ENCODE measurements at regions not wholly inside any gene's neighbourhood (a gene's known extent, or its start where the extent isn't known, plus 50 kb on each side); places are given as distances from the start of the nearest gene placed in this dataset.

DNA sequence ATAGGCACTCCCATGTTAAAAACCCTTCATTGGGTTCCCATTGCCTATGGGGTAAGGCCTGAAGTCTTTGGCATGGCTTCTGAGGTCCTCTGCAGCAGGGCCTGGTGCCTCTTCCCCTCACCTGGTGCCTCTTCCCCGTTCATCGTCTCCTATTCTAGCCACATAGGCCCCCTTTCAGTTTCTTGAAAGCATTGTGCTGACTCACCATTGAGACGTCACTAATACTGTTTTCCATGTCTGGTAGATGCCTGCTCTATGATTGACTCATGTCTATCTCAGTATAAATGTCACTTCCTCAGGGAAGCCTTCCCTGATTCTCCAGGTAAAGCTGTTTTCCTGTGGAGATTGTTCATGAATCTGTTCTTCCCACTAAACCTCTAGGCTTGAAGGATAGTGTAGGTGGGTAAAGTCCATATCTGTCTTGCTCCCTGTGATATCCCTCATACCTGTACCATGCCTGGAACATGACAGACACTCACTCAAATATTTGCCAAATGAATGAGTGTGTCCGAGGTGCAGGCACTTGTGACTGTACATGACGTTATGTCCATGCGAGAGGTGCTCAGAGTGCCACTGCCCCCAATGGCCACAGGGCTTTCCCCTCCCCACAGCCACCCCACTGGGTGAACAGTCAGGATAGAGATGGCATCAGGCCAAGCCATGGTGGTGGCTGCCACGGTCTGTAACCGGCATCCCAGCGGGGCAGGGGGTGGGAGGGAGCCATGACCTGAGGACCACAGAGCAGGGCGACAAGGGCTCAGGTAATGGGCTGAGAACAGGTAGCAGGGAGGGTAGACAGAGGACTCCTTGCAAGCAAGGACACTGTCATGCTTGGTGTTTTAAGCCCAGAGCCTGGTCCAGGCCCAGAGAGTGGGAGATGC is 85.2 kb upstream of the FAM20A start:
- TF ChIP-seq, protein P1, sequence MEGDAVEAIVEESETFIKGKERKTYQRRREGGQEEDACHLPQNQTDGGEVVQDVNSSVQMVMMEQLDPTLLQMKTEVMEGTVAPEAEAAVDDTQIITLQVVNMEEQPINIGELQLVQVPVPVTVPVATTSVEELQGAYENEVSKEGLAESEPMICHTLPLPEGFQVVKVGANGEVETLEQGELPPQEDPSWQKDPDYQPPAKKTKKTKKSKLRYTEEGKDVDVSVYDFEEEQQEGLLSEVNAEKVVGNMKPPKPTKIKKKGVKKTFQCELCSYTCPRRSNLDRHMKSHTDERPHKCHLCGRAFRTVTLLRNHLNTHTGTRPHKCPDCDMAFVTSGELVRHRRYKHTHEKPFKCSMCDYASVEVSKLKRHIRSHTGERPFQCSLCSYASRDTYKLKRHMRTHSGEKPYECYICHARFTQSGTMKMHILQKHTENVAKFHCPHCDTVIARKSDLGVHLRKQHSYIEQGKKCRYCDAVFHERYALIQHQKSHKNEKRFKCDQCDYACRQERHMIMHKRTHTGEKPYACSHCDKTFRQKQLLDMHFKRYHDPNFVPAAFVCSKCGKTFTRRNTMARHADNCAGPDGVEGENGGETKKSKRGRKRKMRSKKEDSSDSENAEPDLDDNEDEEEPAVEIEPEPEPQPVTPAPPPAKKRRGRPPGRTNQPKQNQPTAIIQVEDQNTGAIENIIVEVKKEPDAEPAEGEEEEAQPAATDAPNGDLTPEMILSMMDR (IDR thresholded peaks at IDR 0.05; ENCODE audit: control insufficient read depth, insufficient read depth, low read depth, low read length, missing control alignments), result no peak
- DNase-seq (ENCODE audit: low read depth), result no peak
- H3K4me3 ChIP-seq (ENCODE audit: control insufficient read depth, low read depth, low read length), result no peak overlapping the region

DNA sequence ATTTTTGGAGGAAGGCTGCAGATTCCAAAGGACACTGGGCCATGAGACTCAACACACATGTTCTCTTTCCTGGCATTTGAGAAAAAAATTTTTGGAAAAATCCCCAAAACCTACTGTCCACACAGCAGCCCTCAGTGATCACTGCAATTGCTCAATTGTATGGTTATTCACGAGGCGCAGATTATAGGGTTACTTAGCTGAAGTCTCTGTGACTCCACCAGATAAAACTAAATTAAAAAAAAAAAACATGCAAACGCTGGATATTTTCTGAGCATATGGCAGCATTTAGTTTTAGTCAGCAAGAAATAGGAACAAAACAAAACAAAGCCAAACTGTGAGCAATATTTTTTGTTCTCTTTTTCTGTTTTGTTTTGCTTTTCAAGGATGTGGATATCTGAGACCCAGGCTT is 83.8 kb upstream of the FAM20A start:
- TF ChIP-seq, protein P1 (IDR thresholded peaks at IDR 0.05; ENCODE audit: control insufficient read depth, insufficient read depth, low read depth, low read length, missing control alignments), result no peak
- DNase-seq (ENCODE audit: low read depth), result no peak
- no peak overlapping the region for H3K4me3 ChIP-seq (ENCODE audit: control insufficient read depth, low read depth, low read length)

DNA sequence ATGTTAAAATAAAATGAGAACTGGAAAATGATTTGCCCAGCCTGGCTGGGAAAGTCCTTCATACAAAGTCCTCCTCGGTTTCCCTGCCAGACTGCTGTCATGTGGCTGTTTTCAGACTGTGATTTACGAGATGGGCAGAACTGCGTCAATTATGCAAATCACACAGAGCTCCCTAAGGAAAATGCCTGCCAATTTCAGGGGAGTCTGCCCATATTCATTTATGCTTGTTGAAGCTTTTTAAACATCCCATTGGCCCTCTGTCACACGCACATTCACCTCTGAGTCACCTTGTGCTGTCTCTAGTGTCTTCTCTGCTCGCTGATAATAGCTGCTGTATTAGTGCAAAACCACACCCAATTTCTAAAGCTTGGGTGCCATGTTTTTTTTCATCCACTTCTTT is 81.7 kb upstream of the FAM20A start:
- no peak for DNase-seq (ENCODE audit: low read depth)
- no peak overlapping the region for H3K4me3 ChIP-seq (ENCODE audit: control insufficient read depth, low read depth, low read length)
- TF ChIP-seq, protein P1 (IDR thresholded peaks at IDR 0.05; ENCODE audit: control insufficient read depth, insufficient read depth, low read depth, low read length, missing control alignments), result no peak

DNA sequence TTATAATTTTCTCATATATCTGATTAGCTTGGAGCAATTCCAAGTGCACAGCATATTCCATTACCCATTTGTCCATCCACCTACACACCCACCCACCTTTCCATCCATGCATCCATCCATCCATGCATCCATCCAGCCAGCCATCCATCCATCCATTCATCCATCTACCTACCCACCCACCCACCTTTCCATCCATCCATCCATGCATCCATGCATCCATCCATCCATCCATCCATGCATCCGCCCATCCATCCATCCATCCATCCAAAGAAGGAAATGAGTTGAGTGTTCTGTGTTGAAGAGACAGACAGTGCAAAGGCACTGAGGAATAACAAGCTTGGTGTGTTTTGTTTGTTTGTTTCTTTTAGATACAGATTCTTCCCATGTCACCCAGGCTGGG is 78.7 kb upstream of the FAM20A start:
- no peak for DNase-seq (ENCODE audit: low read depth)
- TF ChIP-seq, protein P1 (IDR thresholded peaks at IDR 0.05; ENCODE audit: control insufficient read depth, insufficient read depth, low read depth, low read length, missing control alignments), result no peak
- H3K4me3 ChIP-seq (ENCODE audit: control insufficient read depth, low read depth, low read length), result no peak overlapping the region

DNA sequence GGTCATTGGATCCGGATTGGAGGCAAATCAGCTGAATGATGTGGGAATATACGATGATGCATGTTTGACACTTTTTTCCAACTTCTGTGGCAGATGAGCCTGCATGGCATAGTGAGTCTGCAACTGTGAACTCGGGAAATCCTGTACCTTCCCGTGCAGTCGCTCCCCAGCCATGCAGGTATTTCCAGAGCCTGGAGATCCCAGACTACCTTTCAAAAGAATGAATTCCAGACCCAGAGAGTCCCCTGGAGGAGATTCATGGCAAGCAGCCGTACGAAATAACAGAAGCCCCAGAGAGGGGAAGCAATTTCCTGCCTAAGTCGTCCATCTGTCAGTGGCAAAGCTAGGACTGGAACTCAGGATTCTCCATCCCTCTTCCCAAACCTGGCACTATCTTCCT is 75.7 kb upstream of the FAM20A start:
- H3K4me3 ChIP-seq (ENCODE audit: control insufficient read depth, low read depth, low read length), result no peak overlapping the region
- TF ChIP-seq, protein P1 (IDR thresholded peaks at IDR 0.05; ENCODE audit: control insufficient read depth, insufficient read depth, low read depth, low read length, missing control alignments), result no peak
- DNase-seq (ENCODE audit: low read depth), result no peak

DNA sequence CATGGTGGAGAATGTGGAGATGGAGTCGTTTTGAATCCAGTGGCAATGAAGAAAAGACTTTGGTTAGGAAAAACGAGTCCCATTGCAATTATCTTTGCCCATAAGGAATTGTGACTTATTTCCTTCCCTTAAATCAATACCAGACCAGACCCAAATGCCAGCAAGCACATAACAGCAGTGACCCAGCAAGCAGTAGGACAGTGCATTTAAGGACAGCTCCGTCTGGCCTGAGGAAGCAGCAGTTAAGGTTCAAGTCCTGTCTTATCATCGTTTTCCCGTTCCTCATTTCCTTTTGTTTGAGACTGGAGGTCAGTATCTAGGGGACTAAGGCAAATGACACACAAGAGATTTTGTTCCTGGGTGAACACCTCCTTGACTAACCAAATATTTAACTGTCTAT is 74.6 kb upstream of the FAM20A start:
- DNase-seq (ENCODE audit: low read depth), result no peak
- TF ChIP-seq, protein P1 (IDR thresholded peaks at IDR 0.05; ENCODE audit: control insufficient read depth, insufficient read depth, low read depth, low read length, missing control alignments), result no peak
- H3K4me3 ChIP-seq (ENCODE audit: control insufficient read depth, low read depth, low read length), result no peak overlapping the region
